CD4-positive, CD25-positive, alpha-beta regulatory T cell (primary cell): ENCODE measurements at regions not wholly inside any gene's neighbourhood (a gene's known extent, or its start where the extent isn't known, plus 50 kb on each side); places are given as distances from the start of the nearest gene placed in this dataset.

Source experiments
- ATAC-seq, 2 donors: fragments of 150-1000 bp; cut with Tn5 transposase; one replicate each; pipeline ENCODE4 v1.10.0; 2021; ENCODE audit warnings: low read depth in 2 of 2, moderate number of reproducible peaks in 2 of 2, moderate library complexity in 1 of 2
- DNase-seq, 3 donors: peaks; one replicate each; pipeline versions ENCODE4 v3.0.0 to v3.0.0-alpha.2; 2012 to 2022; ENCODE audit warnings: mixed read lengths in 1 of 3
- H3K27ac ChIP-seq: one replicate; pipeline ENCODE4 v1.7.0; 2013; ENCODE audit warnings: mild to moderate bottlenecking, low read length; ENCODE audit not compliant: insufficient read depth, poor library complexity, severe bottlenecking
- H3K27me3 ChIP-seq: one replicate; pipeline ENCODE4 v1.7.0; 2013; ENCODE audit warnings: low read length; ENCODE audit not compliant: control insufficient read depth, insufficient read depth
- H3K36me3 ChIP-seq: one replicate; pipeline ENCODE4 v1.7.0; 2013; ENCODE audit warnings: mild to moderate bottlenecking, low read length, moderate library complexity; ENCODE audit not compliant: control insufficient read depth, insufficient read depth
- H3K4me1 ChIP-seq: 2 replicates; pipeline ENCODE4 v1.7.0; 2013; ENCODE audit warnings: mild to moderate bottlenecking, low read length; ENCODE audit not compliant: insufficient read depth, control insufficient read depth, poor library complexity, severe bottlenecking
- H3K4me3 ChIP-seq: one replicate; pipeline ENCODE4 v1.7.0; 2013; ENCODE audit warnings: low read depth, mild to moderate bottlenecking, low read length, moderate library complexity
- H3K9me3 ChIP-seq, 2 experiments: 1 replicate in 1 of 2; 2 replicates in 1 of 2; pipeline ENCODE4 v1.7.0; 2013; ENCODE audit warnings: low read length in 2 of 2, mild to moderate bottlenecking in 1 of 2, moderate library complexity in 1 of 2; ENCODE audit not compliant: control insufficient read depth in 2 of 2
- H3K27ac Mint-ChIP-seq, 3 donors: one replicate each; pipeline ENCODE4 v1.8.0; 2020 to 2022; ENCODE audit warnings: mild to moderate bottlenecking in 3 of 3, mixed read lengths in 3 of 3, moderate library complexity in 2 of 3
- H3K27me3 Mint-ChIP-seq: one replicate; pipeline ENCODE4 v1.8.0; 2022; ENCODE audit warnings: mild to moderate bottlenecking, mixed read lengths
- H3K36me3 Mint-ChIP-seq: one replicate; pipeline ENCODE4 v1.8.0; 2020; ENCODE audit warnings: mixed read lengths
- H3K4me1 Mint-ChIP-seq, 4 donors: one replicate each; pipeline ENCODE4 v1.8.0; 2020 to 2022; ENCODE audit warnings: mixed read lengths in 4 of 4, mild to moderate bottlenecking in 1 of 4
- H3K4me3 Mint-ChIP-seq, 4 donors: one replicate each; pipeline ENCODE4 v1.8.0; 2020 to 2022; ENCODE audit warnings: mild to moderate bottlenecking in 4 of 4, mixed read lengths in 4 of 4, moderate library complexity in 3 of 4
- H3K9me3 Mint-ChIP-seq, 7 donors: one replicate each; pipeline ENCODE4 v1.8.0; 2020 to 2022; ENCODE audit warnings: mixed read lengths in 7 of 7, mild to moderate bottlenecking in 3 of 7, moderate library complexity in 2 of 7

DNA sequence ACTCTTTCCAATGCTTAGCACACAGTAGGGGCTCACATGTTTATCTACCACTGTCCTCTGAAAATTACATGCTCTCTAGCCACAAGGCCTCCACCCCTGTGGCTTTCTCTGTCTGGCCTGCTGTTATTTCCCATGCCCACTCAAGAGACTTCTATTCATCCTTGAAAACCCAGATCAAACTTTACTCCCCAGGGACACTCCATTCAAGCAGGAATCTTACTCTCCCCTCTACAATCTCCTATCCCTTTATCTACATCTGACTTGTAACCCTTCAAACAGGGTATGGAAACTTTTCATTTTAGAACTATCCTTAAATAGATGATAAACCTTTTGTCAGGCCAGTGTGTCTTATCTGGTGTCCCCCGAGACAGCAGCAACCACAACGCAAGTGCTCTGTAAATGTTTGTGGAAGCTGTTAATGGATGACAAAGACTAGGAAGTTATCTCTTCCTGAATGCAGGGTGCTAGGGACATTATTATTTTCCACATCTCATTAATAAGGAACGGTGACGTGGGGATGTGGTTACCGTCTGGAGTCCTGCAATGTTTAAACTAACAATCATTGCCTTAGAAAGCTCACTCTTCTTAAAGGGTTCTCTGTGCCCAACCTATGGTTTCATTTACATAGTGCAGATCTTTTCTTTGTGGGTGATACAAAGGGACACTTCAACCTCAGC, 322.3 kb downstream of the ARRDC4 start:
- DNase-seq, result no peak
- Histone ChIP-seq H3K27me3 (no peaks in the 10 kb centered on the region), H3K4me3 (no peak overlapping the region), H3K4me1 (no peaks in the 10 kb centered on the region), H3K36me3 (no peaks in the 10 kb centered on the region), H3K27ac (no peak overlapping the region), H3K9me3 (no peaks in the 10 kb centered on the region)
- no peaks in the 10 kb centered on the region for H3K36me3 Mint-ChIP-seq
- H3K27me3 Mint-ChIP-seq, result no peaks in the 10 kb centered on the region
- H3K27ac Mint-ChIP-seq, result no peak overlapping the region
- no peak overlapping the region for H3K4me3 Mint-ChIP-seq
- no peaks in the 10 kb centered on the region for H3K4me1 Mint-ChIP-seq
- no peak for ATAC-seq
- peaks cover 0 to 5% (median 2%) of the 10 kb centered on the region in 7 donors for H3K9me3 Mint-ChIP-seq

- Histone ChIP-seq H3K27ac (no peak overlapping the region), H3K27me3 (no peaks in the 10 kb centered on the region), H3K4me1 (no peaks in the 10 kb centered on the region), H3K4me3 (no peak overlapping the region), H3K9me3 (no peaks in the 10 kb centered on the region), H3K36me3 (no peaks in the 10 kb centered on the region)
- Mint-ChIP-seq H3K27me3 (no peaks in the 10 kb centered on the region), H3K9me3 (peaks cover 0 to 4% (median 1%) of the 10 kb centered on the region in 7 donors), H3K4me3 (no peak overlapping the region), H3K27ac (no peak overlapping the region), H3K36me3 (no peaks in the 10 kb centered on the region), H3K4me1 (no peaks in the 10 kb centered on the region)
- DNase-seq (no peak), ATAC-seq (no peak)
Observed at GRCh38 chr15:98286200-98286599, 325.7 kb downstream of the ARRDC4 start.

- DNase-seq, result no peak
- no peaks in the 10 kb centered on the region for H3K36me3 ChIP-seq
- H3K27me3 ChIP-seq, result no peaks in the 10 kb centered on the region
- H3K27ac ChIP-seq, result no peak overlapping the region
- Mint-ChIP-seq H3K4me1 (no peaks in the 10 kb centered on the region), H3K27me3 (no peaks in the 10 kb centered on the region), H3K4me3 (no peak overlapping the region), H3K9me3 (peaks cover 0 to 4% (median 1%) of the 10 kb centered on the region in 7 donors), H3K27ac (no peak overlapping the region), H3K36me3 (no peaks in the 10 kb centered on the region)
- ATAC-seq, result no peak
- no peak overlapping the region for H3K4me3 ChIP-seq
- H3K9me3 ChIP-seq, result no peaks in the 10 kb centered on the region
- no peaks in the 10 kb centered on the region for H3K4me1 ChIP-seq
Observed at GRCh38 chr15:98286831-98287230, 326.3 kb downstream of the ARRDC4 start.

DNA sequence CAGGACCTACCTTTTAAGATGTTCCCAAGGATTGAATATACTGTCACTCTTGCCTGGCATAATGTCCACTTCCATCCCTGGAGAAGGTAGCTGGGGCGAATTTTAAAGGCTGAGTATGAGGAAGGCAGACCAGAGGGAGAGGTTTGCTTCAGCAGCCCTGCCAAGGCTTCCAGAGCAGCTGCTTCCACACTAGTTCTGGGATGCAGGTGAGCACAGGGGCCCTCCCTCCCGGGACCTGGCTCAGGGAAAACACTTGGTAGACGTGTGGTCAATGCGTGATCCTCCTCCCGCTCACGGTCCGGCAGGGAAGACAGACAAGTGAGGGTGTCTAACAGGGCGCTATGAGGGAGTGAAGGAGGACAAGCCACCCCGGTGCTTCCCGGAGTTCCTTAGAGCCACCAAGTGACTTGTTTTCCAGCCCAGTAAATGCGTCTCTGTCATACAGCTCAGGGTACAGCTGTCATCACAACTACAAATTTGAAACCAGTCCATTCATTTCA, 327.6 kb downstream of the ARRDC4 start:
- H3K9me3 Mint-ChIP-seq, result no peaks in the 10 kb centered on the region
- Histone ChIP-seq H3K27ac (no peak overlapping the region), H3K9me3 (no peaks in the 10 kb centered on the region), H3K27me3 (no peaks in the 10 kb centered on the region), H3K4me1 (no peaks in the 10 kb centered on the region), H3K4me3 (no peak overlapping the region), H3K36me3 (no peaks in the 10 kb centered on the region)
- H3K4me3 Mint-ChIP-seq, result no peak overlapping the region
- H3K36me3 Mint-ChIP-seq, result no peaks in the 10 kb centered on the region
- no peak overlapping the region for H3K27ac Mint-ChIP-seq
- DNase-seq (no peak), ATAC-seq (no peak)
- no peaks in the 10 kb centered on the region for H3K4me1 Mint-ChIP-seq
- H3K27me3 Mint-ChIP-seq, result no peaks in the 10 kb centered on the region

DNA sequence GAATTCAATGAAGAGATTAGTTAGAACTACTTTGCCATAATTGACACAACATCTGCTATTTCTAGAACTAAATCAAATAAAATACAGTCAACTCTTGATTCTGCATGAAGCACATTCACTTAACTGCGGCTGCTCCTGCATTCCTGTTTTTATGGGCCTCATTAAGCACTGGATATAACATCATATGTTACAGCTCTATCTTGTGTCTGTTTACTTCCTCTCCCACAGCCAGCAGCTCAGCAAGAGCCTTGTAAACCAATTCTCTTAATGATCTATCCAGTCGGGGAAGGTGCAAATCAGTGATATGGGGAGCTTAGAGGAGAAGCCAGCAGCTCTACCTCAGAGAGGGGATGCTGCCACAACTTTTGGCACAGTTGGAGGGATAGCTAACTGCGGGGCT, 329.2 kb downstream of the ARRDC4 start:
- Histone ChIP-seq H3K27ac (no peak overlapping the region), H3K36me3 (no peaks in the 10 kb centered on the region), H3K9me3 (no peaks in the 10 kb centered on the region), H3K4me3 (no peak overlapping the region), H3K4me1 (no peaks in the 10 kb centered on the region), H3K27me3 (no peaks in the 10 kb centered on the region)
- H3K4me1 Mint-ChIP-seq, result no peaks in the 10 kb centered on the region
- H3K27me3 Mint-ChIP-seq, result no peaks in the 10 kb centered on the region
- no peaks in the 10 kb centered on the region for H3K36me3 Mint-ChIP-seq
- ATAC-seq, result no peak
- peak overlapping the region in 1 of 3 donors; percentile 18 for H3K27ac Mint-ChIP-seq
- no peaks in the 10 kb centered on the region for H3K9me3 Mint-ChIP-seq
- no peak overlapping the region for H3K4me3 Mint-ChIP-seq
- no peak for DNase-seq

- Histone ChIP-seq H3K27ac (no peak overlapping the region), H3K27me3 (no peaks in the 10 kb centered on the region), H3K4me1 (no peaks in the 10 kb centered on the region), H3K9me3 (no peaks in the 10 kb centered on the region), H3K36me3 (no peaks in the 10 kb centered on the region), H3K4me3 (no peak overlapping the region)
- no peaks in the 10 kb centered on the region for H3K36me3 Mint-ChIP-seq
- ATAC-seq (no peak), DNase-seq (peak in 1 of 3 donors; percentile 20)
- no peaks in the 10 kb centered on the region for H3K4me1 Mint-ChIP-seq
- H3K4me3 Mint-ChIP-seq, result no peak overlapping the region
- H3K27ac Mint-ChIP-seq, result no peak overlapping the region
- H3K9me3 Mint-ChIP-seq, result no peaks in the 10 kb centered on the region
- H3K27me3 Mint-ChIP-seq, result no peaks in the 10 kb centered on the region
Observed at GRCh38 chr15:98292442-98293240, 332.1 kb downstream of the ARRDC4 start.

GRCh38 chr15:98294126-98294525, 333.6 kb downstream of the ARRDC4 start:
- Histone ChIP-seq H3K27me3 (no peaks in the 10 kb centered on the region), H3K4me3 (no peak overlapping the region), H3K27ac (no peak overlapping the region), H3K9me3 (no peaks in the 10 kb centered on the region), H3K36me3 (no peaks in the 10 kb centered on the region), H3K4me1 (no peaks in the 10 kb centered on the region)
- ATAC-seq (no peak), DNase-seq (no peak)
- peak overlapping the region in 1 of 3 donors; percentile 28 for H3K27ac Mint-ChIP-seq
- no peaks in the 10 kb centered on the region for H3K4me1 Mint-ChIP-seq
- H3K4me3 Mint-ChIP-seq, result no peak overlapping the region
- H3K36me3 Mint-ChIP-seq, result no peaks in the 10 kb centered on the region
- H3K27me3 Mint-ChIP-seq, result no peaks in the 10 kb centered on the region
- H3K9me3 Mint-ChIP-seq, result no peaks in the 10 kb centered on the region
